Naive thymus-derived CD8-positive, alpha-beta T cell (primary cell): ENCODE measurements at regions not wholly inside any gene's neighbourhood (a gene's known extent, or its start where the extent isn't known, plus 50 kb on each side); places are given as distances from the start of the nearest gene placed in this dataset.
"Not testable (repeated sequence)": the region's sequence is repeated elsewhere in the genome, so short reads cannot be mapped to it uniquely, and the experiment has no call there.

Experiments used
- ATAC-seq, 2 donors: fragments of 150-1000 bp; cut with Tn5 transposase in 1 of 2; sonication (Bioruptor Pico), chemical (Tn5 transposase) in 1 of 2; 1 replicate in 1 of 2; 2 replicates in 1 of 2; pipeline ENCODE4 v1.10.0; 2021; ENCODE audit warnings: mild to moderate bottlenecking in 2 of 2, moderate library complexity in 2 of 2
- POLR2A ChIA-PET: fragments of 350-600 bp; sonication (Branson Sonifier 250); formaldehyde crosslinking; loops from one replicate; lab custom pipeline; 2021; ENCODE audit warnings: antibody characterized with exemption; lab: Charles Lee
- DNase-seq, 10 donors: peaks; one replicate each; pipeline versions ENCODE4 v3.0.0 to v3.0.0-alpha.2; 2020 to 2022
- H3K27ac Mint-ChIP-seq, 10 donors: one replicate each; pipeline ENCODE4 v1.8.0; 2020 to 2022; ENCODE audit warnings: mild to moderate bottlenecking in 10 of 10, mixed read lengths in 10 of 10, moderate library complexity in 4 of 10, inconsistent platforms in 1 of 10
- H3K27me3 Mint-ChIP-seq, 5 donors: one replicate each; pipeline ENCODE4 v1.8.0; 2021 to 2022; ENCODE audit warnings: mixed read lengths in 5 of 5
- H3K36me3 Mint-ChIP-seq, 3 donors: one replicate each; pipeline ENCODE4 v1.8.0; 2020 to 2022; ENCODE audit warnings: mixed read lengths in 3 of 3, mild to moderate bottlenecking in 2 of 3, inconsistent platforms in 1 of 3
- H3K4me1 Mint-ChIP-seq, 4 donors: one replicate each; pipeline ENCODE4 v1.8.0; 2021 to 2022; ENCODE audit warnings: mixed read lengths in 4 of 4
- H3K4me3 Mint-ChIP-seq, 10 donors: one replicate each; pipeline ENCODE4 v1.8.0; 2020 to 2022; ENCODE audit warnings: mild to moderate bottlenecking in 10 of 10, mixed read lengths in 10 of 10, moderate library complexity in 6 of 10, inconsistent platforms in 1 of 10
- H3K9me3 Mint-ChIP-seq, 9 donors: one replicate each; pipeline ENCODE4 v1.8.0; 2020 to 2022; ENCODE audit warnings: mixed read lengths in 9 of 9, mild to moderate bottlenecking in 3 of 9, inconsistent platforms in 1 of 9, moderate library complexity in 1 of 9

- Mint-ChIP-seq H3K27ac (no peak overlapping the region), H3K9me3 (peaks cover 5 to 38% (median 16%) of the 10 kb centered on the region in 9 donors), H3K4me3 (no peak overlapping the region), H3K27me3 (peaks cover 0 to 12% (median 1%) of the 10 kb centered on the region in 5 donors), H3K4me1 (no peaks in the 10 kb centered on the region), H3K36me3 (peaks cover 0 to 16% (median 7%) of the 10 kb centered on the region in 3 donors)
- POLR2A ChIA-PET, result interaction anchor here (0.6 kb wide), 1 partner anchor 174 kb away, joined by 6 read pairs; no protein-coding TSS in a partner anchor
- DNase-seq, result no peak
- no peak for ATAC-seq
Measured at GRCh38 chr4:183374950-183375555, 52.8 kb upstream of the CLDN24 start.

GRCh38 chr4:183376381-183376780 lies 54.2 kb upstream of the CLDN24 start:
- H3K4me1 Mint-ChIP-seq, result no peaks in the 10 kb centered on the region
- DNase-seq (no peak), ATAC-seq (no peak)
- POLR2A ChIA-PET, result no interaction called here
- H3K4me3 Mint-ChIP-seq, result no peak overlapping the region
- peaks cover 0 to 12% (median 1%) of the 10 kb centered on the region in 5 donors for H3K27me3 Mint-ChIP-seq
- H3K36me3 Mint-ChIP-seq, result peaks cover 0 to 16% (median 7%) of the 10 kb centered on the region in 3 donors
- peaks cover 5 to 38% (median 16%) of the 10 kb centered on the region in 9 donors for H3K9me3 Mint-ChIP-seq
- no peak overlapping the region for H3K27ac Mint-ChIP-seq

DNA sequence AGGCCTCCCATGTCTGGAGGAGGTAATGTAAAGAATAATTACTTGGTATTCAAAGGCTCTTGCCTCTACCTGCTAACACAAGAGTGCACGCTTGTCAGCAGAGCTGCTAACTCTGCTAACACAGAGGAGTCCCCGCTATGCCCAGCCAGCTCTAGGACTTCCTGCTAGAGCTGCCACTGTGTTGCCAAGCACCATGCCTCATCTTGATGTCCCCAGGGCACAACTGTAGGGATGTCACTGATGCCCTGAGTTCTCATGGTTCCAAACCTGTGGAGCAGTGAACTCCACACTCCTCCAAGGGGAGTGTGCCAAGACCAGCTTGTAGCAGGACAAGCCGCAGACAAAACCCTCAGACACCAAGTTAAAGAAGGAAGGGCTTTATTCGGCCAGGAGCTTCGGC lies 55.3 kb upstream of the CLDN24 start:
- no peaks in the 10 kb centered on the region for H3K4me1 Mint-ChIP-seq
- peaks cover 4 to 28% (median 16%) of the 10 kb centered on the region in 9 donors for H3K9me3 Mint-ChIP-seq
- ATAC-seq (no peak), DNase-seq (no peak)
- H3K36me3 Mint-ChIP-seq, result peaks cover 0 to 9% (median 7%) of the 10 kb centered on the region in 3 donors
- H3K4me3 Mint-ChIP-seq, result no peak overlapping the region
- H3K27ac Mint-ChIP-seq, result no peak overlapping the region
- POLR2A ChIA-PET, result no interaction called here
- peaks cover 0 to 12% (median 1%) of the 10 kb centered on the region in 5 donors for H3K27me3 Mint-ChIP-seq

DNA sequence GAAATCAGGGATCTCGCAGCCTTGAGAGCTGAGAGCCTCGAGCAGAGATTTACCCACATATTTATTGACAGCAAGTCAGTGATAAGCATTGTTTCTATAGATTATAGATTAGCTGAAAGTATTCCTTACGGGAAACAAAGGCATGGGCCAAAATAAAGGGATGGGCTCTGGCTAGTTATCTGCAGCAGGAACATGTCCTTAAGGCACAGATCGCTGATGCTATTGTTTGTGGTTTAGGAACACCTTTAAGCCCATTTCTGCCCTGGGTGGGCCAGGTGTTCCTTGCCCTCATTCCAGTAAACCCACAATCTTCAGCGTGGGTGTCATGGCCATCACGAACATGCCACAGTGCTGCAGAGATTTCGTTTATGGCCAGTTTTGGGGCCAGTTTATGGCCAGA lies 56.1 kb upstream of the CLDN24 start:
- peaks cover 0 to 12% (median 1%) of the 10 kb centered on the region in 5 donors for H3K27me3 Mint-ChIP-seq
- POLR2A ChIA-PET, result interaction anchor here (0.5 kb wide), 1 partner anchor 59 kb away, joined by 3 read pairs; no protein-coding TSS in a partner anchor
- not testable (repeated sequence) for DNase-seq, ATAC-seq, H3K36me3 Mint-ChIP-seq, H3K27ac Mint-ChIP-seq, H3K4me1 Mint-ChIP-seq, H3K4me3 Mint-ChIP-seq
- peaks cover 2 to 23% (median 10%) of the 10 kb centered on the region in 9 donors for H3K9me3 Mint-ChIP-seq

- no peak overlapping the region for H3K27ac Mint-ChIP-seq
- H3K4me1 Mint-ChIP-seq, result no peaks in the 10 kb centered on the region
- H3K4me3 Mint-ChIP-seq, result no peak overlapping the region
- H3K27me3 Mint-ChIP-seq, result peaks cover 0 to 12% (median 2%) of the 10 kb centered on the region in 5 donors
- H3K9me3 Mint-ChIP-seq, result peaks cover 2 to 22% (median 10%) of the 10 kb centered on the region in 9 donors
- POLR2A ChIA-PET, result no interaction called here
- ATAC-seq, result no peak
- peaks cover 0 to 4% (median 3%) of the 10 kb centered on the region in 3 donors for H3K36me3 Mint-ChIP-seq
- DNase-seq, result no peak
Measured at GRCh38 chr4:183380901-183381300, 58.7 kb upstream of the CLDN24 start.

DNA sequence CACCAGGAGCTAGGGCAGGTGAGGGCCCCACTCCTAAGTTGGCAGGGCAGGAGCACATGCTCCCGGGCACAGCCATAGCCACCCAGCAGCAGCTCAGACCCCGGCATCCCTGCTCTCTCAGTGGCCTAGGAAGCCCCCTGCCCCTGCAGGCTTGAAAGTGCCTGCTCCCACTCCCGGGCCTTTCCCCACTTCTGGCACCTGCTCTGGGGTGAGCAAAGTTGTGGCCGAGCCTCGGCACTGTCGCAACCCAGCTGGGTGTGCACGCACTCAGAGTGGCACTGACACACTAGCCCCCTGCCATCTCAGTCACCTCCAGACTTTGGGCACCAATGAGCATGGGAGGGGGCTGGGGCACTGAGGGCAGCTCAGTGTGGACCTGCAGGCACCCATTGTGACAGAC lies 60.8 kb upstream of the CDKN2AIP start:
- DNase-seq, result no peak
- ATAC-seq, result no peak
- H3K4me3 Mint-ChIP-seq, result no peak overlapping the region
- no peak overlapping the region for H3K27ac Mint-ChIP-seq
- peaks cover 2 to 14% (median 5%) of the 10 kb centered on the region in 5 donors for H3K27me3 Mint-ChIP-seq
- no peaks in the 10 kb centered on the region for H3K36me3 Mint-ChIP-seq
- no peaks in the 10 kb centered on the region for H3K4me1 Mint-ChIP-seq
- peaks cover 0 to 9% (median 3%) of the 10 kb centered on the region in 9 donors for H3K9me3 Mint-ChIP-seq
- POLR2A ChIA-PET, result no interaction called here

DNA sequence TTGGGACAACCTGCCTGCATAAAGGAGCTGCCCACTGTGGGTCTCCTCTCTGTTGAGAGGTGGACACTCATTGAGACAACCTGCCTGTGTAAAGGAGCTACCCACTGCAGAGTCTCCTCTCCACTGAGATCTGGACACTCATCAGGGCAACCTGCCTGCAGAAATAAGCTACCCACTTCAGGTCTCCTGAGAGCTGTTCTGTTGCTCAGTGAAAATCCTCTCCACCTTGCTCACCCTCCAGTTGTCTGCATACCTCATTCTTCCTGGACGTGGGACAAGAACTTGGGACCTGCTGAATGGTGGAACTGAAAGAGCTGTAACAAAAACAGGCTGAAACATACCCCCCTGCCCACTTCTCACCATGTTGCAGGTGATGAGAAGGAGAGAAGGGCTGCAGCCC lies 59.9 kb upstream of the CDKN2AIP start:
- H3K4me1 Mint-ChIP-seq, result no peaks in the 10 kb centered on the region
- no peaks in the 10 kb centered on the region for H3K36me3 Mint-ChIP-seq
- DNase-seq (no peak), ATAC-seq (no peak)
- no peak overlapping the region for H3K4me3 Mint-ChIP-seq
- H3K9me3 Mint-ChIP-seq, result peaks cover 0 to 6% (median 0%) of the 10 kb centered on the region in 9 donors
- no peak overlapping the region for H3K27ac Mint-ChIP-seq
- POLR2A ChIA-PET, result no interaction called here
- H3K27me3 Mint-ChIP-seq, result peaks cover 2 to 19% (median 5%) of the 10 kb centered on the region in 5 donors

DNA sequence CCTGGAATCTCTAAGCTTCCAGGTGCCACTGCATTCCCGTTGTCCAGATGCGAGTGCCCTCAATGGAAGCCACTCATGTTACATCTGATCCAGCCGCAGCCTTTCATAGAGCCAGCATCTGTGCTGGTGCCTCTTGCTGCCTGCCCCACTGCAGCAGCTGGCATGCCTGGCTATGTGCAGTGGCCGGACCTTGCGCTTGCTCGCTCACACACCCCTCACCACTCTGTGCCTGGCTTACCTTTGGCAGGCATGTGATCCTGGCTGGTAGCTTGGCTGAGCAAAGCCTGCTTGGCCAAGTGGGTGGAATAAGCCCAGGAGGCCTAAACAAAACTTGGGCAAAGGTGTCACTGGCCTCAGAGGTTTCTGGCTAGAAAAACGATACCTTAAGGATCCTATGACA lies 59.5 kb upstream of the CDKN2AIP start:
- DNase-seq (no peak), ATAC-seq (no peak)
- Mint-ChIP-seq H3K9me3 (peaks cover 0 to 5% (median 0%) of the 10 kb centered on the region in 9 donors), H3K4me3 (no peak overlapping the region), H3K27me3 (peaks cover 2 to 22% (median 5%) of the 10 kb centered on the region in 5 donors), H3K4me1 (no peaks in the 10 kb centered on the region), H3K27ac (no peak overlapping the region), H3K36me3 (no peaks in the 10 kb centered on the region)
- POLR2A ChIA-PET, result no interaction called here

DNA sequence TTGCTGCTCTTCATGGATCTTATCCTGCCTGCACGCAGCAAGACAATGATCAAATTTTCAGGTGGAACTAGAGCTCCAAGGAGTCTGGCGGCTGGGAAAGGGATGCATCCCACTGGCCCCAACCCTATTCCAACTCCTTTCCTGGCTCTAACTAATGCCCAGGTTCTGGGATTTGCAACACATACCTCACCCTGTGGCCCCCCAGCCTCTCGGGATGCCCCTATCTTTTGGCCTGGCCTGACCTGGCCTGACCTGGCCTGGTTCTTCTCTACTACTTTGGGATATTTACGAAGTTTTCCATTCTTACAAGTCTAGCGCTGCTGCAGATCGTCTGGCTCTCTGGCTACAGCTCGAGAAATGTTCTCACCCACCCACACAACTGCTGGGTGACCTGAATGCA lies 56.4 kb upstream of the CDKN2AIP start:
- Mint-ChIP-seq H3K4me1 (peaks cover 1 to 9% (median 6%) of the 10 kb centered on the region in 4 donors), H3K4me3 (no peak overlapping the region), H3K27me3 (peaks cover 4 to 22% (median 8%) of the 10 kb centered on the region in 5 donors), H3K27ac (no peak overlapping the region), H3K9me3 (peaks cover 0 to 5% (median 0%) of the 10 kb centered on the region in 9 donors), H3K36me3 (no peaks in the 10 kb centered on the region)
- DNase-seq, result no peak
- POLR2A ChIA-PET, result no interaction called here
- ATAC-seq, result no peak

GRCh38 chr4:183388777-183389176 lies 55.7 kb upstream of the CDKN2AIP start:
- Mint-ChIP-seq H3K4me1 (peaks cover 1 to 9% (median 6%) of the 10 kb centered on the region in 4 donors), H3K27ac (no peak overlapping the region), H3K4me3 (no peak overlapping the region), H3K36me3 (no peaks in the 10 kb centered on the region), H3K27me3 (peaks cover 4 to 22% (median 8%) of the 10 kb centered on the region in 5 donors), H3K9me3 (peaks cover 0 to 5% (median 0%) of the 10 kb centered on the region in 9 donors)
- POLR2A ChIA-PET, result no interaction called here
- no peak for DNase-seq
- no peak for ATAC-seq

DNA sequence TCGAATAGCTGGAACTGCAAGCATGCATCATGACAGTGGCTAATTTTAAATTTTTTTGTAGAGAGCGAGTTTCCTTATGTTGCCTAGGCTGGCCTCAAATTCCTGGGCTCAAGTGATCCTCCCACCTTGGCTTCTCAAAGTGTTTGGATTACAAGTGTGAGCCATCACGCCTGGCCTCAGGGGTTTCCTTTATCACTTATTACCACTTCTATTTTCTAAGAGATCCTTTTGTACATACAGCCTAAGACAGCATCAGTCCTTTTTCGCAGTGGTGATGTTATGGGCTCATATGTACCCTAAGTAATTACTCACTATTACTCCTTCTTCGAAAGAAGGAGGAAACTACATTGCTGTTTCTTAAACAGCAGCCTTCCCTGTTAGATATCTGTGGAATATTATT lies 54.1 kb upstream of the CDKN2AIP start:
- DNase-seq, result no peak
- H3K27ac Mint-ChIP-seq, result no peak overlapping the region
- H3K9me3 Mint-ChIP-seq, result peaks cover 0 to under 1% (median 0%) of the 10 kb centered on the region in 9 donors
- no peaks in the 10 kb centered on the region for H3K36me3 Mint-ChIP-seq
- H3K27me3 Mint-ChIP-seq, result peaks cover 3 to 21% (median 8%) of the 10 kb centered on the region in 5 donors
- H3K4me3 Mint-ChIP-seq, result no peak overlapping the region
- no peak for ATAC-seq
- POLR2A ChIA-PET, result no interaction called here
- peaks cover 3 to 9% (median 6%) of the 10 kb centered on the region in 4 donors for H3K4me1 Mint-ChIP-seq

- ATAC-seq (no peak), DNase-seq (no peak)
- H3K4me1 Mint-ChIP-seq, result peaks cover 3 to 9% (median 8%) of the 10 kb centered on the region in 4 donors
- no peaks in the 10 kb centered on the region for H3K9me3 Mint-ChIP-seq
- H3K36me3 Mint-ChIP-seq, result no peaks in the 10 kb centered on the region
- peak overlapping the region in 2 of 10 donors; percentile 11 to 47 for H3K27ac Mint-ChIP-seq
- no peak overlapping the region for H3K4me3 Mint-ChIP-seq
- H3K27me3 Mint-ChIP-seq, result peaks cover 2 to 20% (median 8%) of the 10 kb centered on the region in 5 donors
- POLR2A ChIA-PET, result no interaction called here
Measured at GRCh38 chr4:183391204-183391603, 53.2 kb upstream of the CDKN2AIP start.

GRCh38 chr4:183392377-183392776 lies 52.1 kb upstream of the CDKN2AIP start:
- ATAC-seq (peak; percentile 53 to 69), DNase-seq (peak in 1 of 10 donors; percentile 9)
- peak overlapping the region in 2 of 10 donors; percentile 19 to 32 for H3K27ac Mint-ChIP-seq
- H3K27me3 Mint-ChIP-seq, result peaks cover 2 to 12% (median 8%) of the 10 kb centered on the region in 5 donors
- H3K9me3 Mint-ChIP-seq, result no peaks in the 10 kb centered on the region
- H3K4me1 Mint-ChIP-seq, result peaks cover 9 to 18% (median 16%) of the 10 kb centered on the region in 4 donors
- H3K36me3 Mint-ChIP-seq, result no peaks in the 10 kb centered on the region
- POLR2A ChIA-PET, result interaction anchor here (1.1 kb wide), 1 partner anchor 10 kb away, joined by 3 read pairs; no protein-coding TSS in a partner anchor
- H3K4me3 Mint-ChIP-seq, result no peak overlapping the region
